ENCODE measurements at regions not wholly inside any gene's neighbourhood (a gene's known extent, or its start where the extent isn't known, plus 50 kb on each side); places are given as distances from the start of the nearest gene placed in this dataset.

DNA sequence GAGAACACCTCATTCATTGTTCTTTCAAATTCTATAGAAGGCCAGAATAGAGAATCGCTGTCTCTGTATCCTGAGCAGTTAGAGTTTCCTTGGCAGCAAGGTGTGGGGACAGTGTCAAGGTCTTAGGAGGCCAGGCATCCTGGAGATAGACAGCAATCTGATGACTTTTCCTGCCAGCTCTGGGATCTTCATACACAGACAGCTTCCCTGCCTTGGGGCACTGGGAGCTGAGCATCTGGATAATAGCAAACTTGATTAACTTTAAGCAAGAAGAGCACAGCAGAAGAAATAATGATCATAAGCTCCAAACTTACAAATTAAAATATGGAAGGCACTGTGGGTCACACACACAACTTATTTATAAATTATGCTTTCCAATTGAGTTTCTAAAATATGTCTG is 86.1 kb upstream of the STK32A start:
- TF ChIP-seq, protein P1, sequence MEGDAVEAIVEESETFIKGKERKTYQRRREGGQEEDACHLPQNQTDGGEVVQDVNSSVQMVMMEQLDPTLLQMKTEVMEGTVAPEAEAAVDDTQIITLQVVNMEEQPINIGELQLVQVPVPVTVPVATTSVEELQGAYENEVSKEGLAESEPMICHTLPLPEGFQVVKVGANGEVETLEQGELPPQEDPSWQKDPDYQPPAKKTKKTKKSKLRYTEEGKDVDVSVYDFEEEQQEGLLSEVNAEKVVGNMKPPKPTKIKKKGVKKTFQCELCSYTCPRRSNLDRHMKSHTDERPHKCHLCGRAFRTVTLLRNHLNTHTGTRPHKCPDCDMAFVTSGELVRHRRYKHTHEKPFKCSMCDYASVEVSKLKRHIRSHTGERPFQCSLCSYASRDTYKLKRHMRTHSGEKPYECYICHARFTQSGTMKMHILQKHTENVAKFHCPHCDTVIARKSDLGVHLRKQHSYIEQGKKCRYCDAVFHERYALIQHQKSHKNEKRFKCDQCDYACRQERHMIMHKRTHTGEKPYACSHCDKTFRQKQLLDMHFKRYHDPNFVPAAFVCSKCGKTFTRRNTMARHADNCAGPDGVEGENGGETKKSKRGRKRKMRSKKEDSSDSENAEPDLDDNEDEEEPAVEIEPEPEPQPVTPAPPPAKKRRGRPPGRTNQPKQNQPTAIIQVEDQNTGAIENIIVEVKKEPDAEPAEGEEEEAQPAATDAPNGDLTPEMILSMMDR (IDR thresholded peaks at IDR 0.05): no peak
- no peak for TF ChIP-seq POLR2A (IDR thresholded peaks at IDR 0.05)
- TF ChIP-seq POLR2AphosphoS5 (IDR thresholded peaks at IDR 0.05): no peak
